Fibroblast of mammary gland (primary cell): ENCODE measurements at regions not wholly inside any gene's neighbourhood (a gene's known extent, or its start where the extent isn't known, plus 50 kb on each side); places are given as distances from the start of the nearest gene placed in this dataset.
A peak's percentile ranks its signal among the peaks of the same experiment; 100 is the strongest.

Experiments
- DNase-seq: peaks from one replicate; pipeline ENCODE4 v3.0.0-alpha.2; 2010; ENCODE audit warnings: low read depth
- H3K4me3 ChIP-seq: 2 replicates; pipeline ENCODE4 v1.5.1; 2011; ENCODE audit warnings: low read depth, mild to moderate bottlenecking, low read length, moderate library complexity; ENCODE audit not compliant: control insufficient read depth
- TF ChIP-seq, protein P1 (sequence below): conservative IDR thresholded peaks from 2 replicates; pipeline ENCODE4 v1.5.1; 2011; ENCODE audit warnings: low read depth, low read length, inconsistent platforms; ENCODE audit not compliant: control insufficient read depth, insufficient read depth

DNA sequence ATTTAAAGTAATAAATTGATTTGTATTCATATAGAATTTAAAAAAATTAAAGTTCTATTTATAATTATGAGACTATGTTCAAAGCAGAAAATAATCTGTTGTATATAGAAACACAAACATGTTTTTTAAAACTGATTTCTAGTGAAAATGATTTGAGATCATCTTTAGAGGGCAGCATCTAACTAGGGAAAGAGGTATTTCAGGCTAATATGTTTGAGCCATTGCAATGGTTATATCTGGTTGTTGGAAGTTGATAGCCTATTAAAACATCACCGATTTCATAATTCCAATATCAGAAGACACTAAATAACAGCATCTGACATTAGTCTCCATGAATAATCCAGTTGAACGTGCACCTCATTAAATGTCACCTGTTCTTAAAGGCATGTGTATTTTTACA is 79.8 kb upstream of the SLITRK6 start:
- TF ChIP-seq, protein P1, sequence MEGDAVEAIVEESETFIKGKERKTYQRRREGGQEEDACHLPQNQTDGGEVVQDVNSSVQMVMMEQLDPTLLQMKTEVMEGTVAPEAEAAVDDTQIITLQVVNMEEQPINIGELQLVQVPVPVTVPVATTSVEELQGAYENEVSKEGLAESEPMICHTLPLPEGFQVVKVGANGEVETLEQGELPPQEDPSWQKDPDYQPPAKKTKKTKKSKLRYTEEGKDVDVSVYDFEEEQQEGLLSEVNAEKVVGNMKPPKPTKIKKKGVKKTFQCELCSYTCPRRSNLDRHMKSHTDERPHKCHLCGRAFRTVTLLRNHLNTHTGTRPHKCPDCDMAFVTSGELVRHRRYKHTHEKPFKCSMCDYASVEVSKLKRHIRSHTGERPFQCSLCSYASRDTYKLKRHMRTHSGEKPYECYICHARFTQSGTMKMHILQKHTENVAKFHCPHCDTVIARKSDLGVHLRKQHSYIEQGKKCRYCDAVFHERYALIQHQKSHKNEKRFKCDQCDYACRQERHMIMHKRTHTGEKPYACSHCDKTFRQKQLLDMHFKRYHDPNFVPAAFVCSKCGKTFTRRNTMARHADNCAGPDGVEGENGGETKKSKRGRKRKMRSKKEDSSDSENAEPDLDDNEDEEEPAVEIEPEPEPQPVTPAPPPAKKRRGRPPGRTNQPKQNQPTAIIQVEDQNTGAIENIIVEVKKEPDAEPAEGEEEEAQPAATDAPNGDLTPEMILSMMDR, result no peak
- DNase-seq, result no peak
- no peak overlapping the region for H3K4me3 ChIP-seq

DNA sequence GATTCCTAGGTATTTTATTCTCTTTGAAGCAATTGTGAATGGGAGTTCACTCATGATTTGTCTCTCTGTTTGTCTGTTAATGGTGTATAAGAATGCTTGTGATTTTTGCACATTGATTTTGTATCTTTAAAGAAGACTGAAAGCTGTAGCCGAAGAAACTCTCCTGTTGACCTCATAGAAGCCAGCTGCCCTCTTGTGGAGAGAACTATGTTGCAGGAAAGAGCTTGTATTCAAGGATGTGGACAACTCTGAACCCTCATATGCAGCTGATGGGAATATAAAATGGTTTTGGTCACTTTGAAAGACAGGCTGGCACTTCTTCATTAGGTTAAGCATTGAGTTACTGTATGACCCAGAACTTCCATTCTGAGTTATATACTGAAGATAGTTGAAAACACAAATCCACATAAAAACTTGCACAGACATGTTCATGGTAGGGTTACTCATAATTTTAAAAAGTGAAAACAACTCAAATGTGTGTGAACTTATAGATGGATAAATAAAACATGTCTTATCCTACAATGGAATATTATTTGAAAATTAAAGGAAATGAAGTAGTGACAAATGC is 65.8 kb upstream of the SLITRK6 start:
- no peak overlapping the region for H3K4me3 ChIP-seq
- TF ChIP-seq, protein P1, result peak; percentile 8
- DNase-seq, result peak; percentile 2

DNA sequence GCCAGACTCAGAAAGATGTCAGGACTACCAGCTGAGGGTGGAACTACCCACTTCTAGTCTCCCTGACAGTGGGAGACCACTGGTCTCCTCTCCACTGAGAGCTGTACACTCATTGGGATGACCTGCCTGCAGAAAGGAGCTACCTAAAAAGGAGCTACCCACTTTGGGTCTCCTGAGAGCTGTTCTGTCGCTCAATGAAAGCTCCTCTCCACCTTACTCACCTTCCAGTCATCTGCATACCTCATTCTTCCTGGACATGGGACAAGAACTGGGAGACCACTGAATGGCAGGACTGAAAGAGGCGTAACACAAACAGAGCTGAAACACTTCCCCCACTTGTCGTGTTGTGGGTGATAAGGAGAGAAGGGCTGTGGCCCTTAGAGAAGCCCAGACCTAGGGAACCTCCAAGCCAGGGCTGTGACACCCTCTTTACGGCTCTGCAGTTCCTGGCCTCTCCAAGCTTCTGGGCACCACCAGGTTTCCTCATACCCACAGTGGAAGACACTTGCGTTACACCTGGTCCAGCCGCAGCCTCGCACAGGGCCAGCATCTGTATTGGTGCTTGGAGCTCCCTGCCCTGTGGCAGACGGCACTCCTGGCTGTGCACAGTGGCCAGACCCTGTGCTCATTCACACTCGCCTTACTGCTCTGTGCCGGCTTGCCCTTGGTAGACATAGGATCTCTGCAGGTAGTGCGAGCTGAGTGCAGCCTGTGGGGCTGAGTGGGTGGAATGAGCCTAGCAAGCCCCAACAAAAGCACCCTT is 54.9 kb upstream of the SLITRK6 start:
- DNase-seq, result no peak
- no peak overlapping the region for H3K4me3 ChIP-seq
- TF ChIP-seq, protein P1, result no peak

DNA sequence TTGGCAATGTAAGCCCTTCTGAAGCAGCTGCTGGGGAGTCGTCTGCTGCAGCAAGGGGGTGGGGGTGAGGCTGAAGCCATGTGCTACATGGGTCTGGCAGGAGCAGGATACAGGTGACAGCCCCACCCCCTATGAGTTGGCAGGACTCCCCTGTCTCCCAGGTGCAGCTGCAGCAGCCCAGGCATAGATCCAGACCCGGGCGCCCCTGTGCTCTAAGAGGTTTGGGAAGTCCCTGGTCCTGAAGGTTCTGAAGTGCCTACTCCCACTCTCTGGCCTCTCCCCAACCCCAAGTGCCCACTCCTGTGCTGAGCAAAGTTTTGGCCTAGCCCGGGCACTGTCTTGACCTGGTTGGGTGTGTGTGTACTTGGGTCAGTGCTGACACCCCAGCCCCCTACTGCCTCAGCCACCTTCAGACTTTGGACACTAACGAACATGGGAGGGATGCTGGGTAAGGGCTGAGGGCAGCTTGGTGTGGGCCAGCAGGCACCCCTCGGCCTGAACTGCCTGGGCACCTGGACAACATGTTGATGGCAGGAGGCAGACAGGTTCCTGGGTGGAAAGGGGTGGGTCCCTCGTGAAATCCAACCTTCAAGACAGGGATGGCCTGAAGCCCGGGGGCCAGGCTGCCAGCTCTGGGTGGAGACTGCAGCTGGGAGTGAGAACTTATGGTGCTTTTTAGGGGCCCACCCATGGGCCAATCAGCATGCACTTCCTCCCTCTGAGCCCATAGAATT is 54.1 kb upstream of the SLITRK6 start:
- no peak overlapping the region for H3K4me3 ChIP-seq
- no peak for DNase-seq
- TF ChIP-seq, protein P1, result no peak
